Fibroblast of lung (primary cell): ENCODE measurements at regions not wholly inside any gene's neighbourhood (a gene's known extent, or its start where the extent isn't known, plus 50 kb on each side); places are given as distances from the start of the nearest gene placed in this dataset.

Experiments used
- CTCF ChIP-seq, 2 donors: IDR thresholded peaks in 1 of 2; conservative IDR thresholded peaks in 1 of 2; 1 replicate in 1 of 2; 2 replicates in 1 of 2; pipeline ENCODE4 v1.5.1; 2011 to 2012; ENCODE audit warnings: low read length in 2 of 2, control low read depth in 1 of 2, inconsistent platforms in 1 of 2, low read depth in 1 of 2, mild to moderate bottlenecking in 1 of 2
- EZH2 ChIP-seq: IDR thresholded peaks from 2 replicates; pipeline ENCODE4 v1.5.1; 2012; ENCODE audit warnings: low read length, control low read depth, mild to moderate bottlenecking; ENCODE audit errors: missing control alignments

DNA sequence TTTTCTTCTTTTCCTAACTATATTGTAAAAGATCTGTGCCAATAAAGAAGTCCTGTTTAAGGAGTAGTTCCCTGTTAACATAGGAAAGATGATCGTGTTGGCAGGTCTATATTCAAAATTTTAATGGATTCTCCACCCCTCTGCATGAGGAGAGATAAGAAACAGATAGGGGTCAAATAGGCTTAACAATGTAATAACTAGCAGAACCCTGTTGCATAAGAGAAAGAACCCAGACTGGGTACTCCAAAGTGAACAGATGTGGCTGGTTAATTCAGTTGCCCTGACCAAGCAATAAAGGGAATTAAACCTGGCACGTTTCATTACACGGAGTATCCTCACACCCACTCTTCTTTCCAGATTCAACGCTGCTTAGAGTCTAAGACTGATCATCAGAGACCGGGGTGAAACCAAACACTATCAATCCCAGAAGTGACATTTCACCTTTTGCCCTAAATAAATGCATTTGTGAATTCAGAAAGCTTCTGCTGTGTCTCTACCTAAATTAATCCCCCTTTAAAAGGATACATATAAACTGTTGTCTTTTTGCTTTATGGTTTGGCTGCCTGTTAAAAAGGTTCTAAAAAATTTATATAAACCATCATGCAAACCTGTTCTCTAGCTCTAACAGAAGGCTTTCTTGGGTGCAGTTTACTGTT is 1276.9 kb upstream of the WWC1 start:
- TF ChIP-seq CTCF (conservative IDR thresholded peaks at IDR 0.05 in 1 of 2, IDR thresholded peaks at IDR 0.05 in 1 of 2; ENCODE audit: low read depth in 1 of 2, low read length in 2 of 2) (no peak), EZH2 (no peak)
